Gastroesophageal sphincter (tissue), 3 donors: ENCODE measurements at regions not wholly inside any gene's neighbourhood (a gene's known extent, or its start where the extent isn't known, plus 50 kb on each side); places are given as distances from the start of the nearest gene placed in this dataset.

Source experiments
- CTCF ChIP-seq, 4 experiments: fragments of 200-600 bp in 2 of 4; fragments of 450-650 bp in 2 of 4; sonication (generic) in 1 of 4; IDR thresholded peaks; one replicate each; pipeline ENCODE4 v1.5.1; 2017 to 2019; ENCODE audit warnings: antibody characterized with exemption in 4 of 4, mild to moderate bottlenecking in 2 of 4, moderate library complexity in 2 of 4
- POLR2A ChIP-seq, 2 donors: fragments of 450-650 bp; IDR thresholded peaks; one replicate each; pipeline ENCODE4 v1.6.1; 2017; ENCODE audit warnings: antibody characterized with exemption in 2 of 2, mild to moderate bottlenecking in 2 of 2, moderate library complexity in 1 of 2
- POLR2AphosphoS5 ChIP-seq: sonication (generic); formaldehyde crosslinking; IDR thresholded peaks from one replicate; pipeline ENCODE4 v1.6.1; 2017; ENCODE audit warnings: antibody characterized with exemption

DNA sequence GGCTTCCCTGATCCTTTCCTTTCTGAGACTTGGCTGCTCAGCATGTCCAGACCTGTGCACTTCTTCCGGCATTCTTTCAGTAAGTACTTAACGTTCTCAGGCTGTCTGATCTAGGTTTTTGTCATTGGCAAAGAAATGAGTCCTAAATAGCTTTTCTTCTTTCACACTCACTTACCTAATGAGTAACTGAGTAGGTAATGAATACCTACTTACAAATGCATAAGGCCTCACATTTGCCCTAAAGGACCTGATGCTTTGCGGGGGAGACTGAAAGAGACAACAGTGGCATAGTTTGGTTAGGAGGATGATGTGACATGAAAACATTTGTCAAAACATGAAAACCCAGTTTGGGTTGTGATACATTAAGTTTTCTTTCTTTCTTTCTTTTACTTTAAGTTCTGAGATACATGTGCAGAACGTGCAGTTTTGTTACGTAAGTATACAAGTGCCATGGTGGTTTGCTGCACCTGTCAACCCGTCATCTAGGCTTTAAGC, 516.7 kb upstream of the CFAP20DC start:
- TF ChIP-seq CTCF (IDR thresholded peaks at IDR 0.05) (no peak), POLR2A (IDR thresholded peaks at IDR 0.05) (no peak), POLR2AphosphoS5 (no peak)
